ENCODE measurements at regions not wholly inside any gene's neighbourhood (a gene's known extent, or its start where the extent isn't known, plus 50 kb on each side); places are given as distances from the start of the nearest gene placed in this dataset.

GRCh38 chr10:71143170-71143569, 69.2 kb upstream of the UNC5B start:
- no peak overlapping the region for H3K4me3 Mint-ChIP-seq
- H3K4me1 Mint-ChIP-seq, result no peaks in the 10 kb centered on the region
- DNase-seq, result no peak
- ATAC-seq (ENCODE audit: low read depth), result no peak
- ChIA-PET CTCF (no interaction called here), POLR2A (no interaction called here)
- intact Hi-C loops (cut with micrococcal nuclease), result no loop called here
- H3K27me3 Mint-ChIP-seq, result peaks cover 4% of the 10 kb centered on the region
- no peaks in the 10 kb centered on the region for H3K36me3 Mint-ChIP-seq (ENCODE audit: low read depth)
- H3K9me3 Mint-ChIP-seq, result no peaks in the 10 kb centered on the region
- no peak overlapping the region for H3K27ac Mint-ChIP-seq
- TF ChIP-seq, protein P1, sequence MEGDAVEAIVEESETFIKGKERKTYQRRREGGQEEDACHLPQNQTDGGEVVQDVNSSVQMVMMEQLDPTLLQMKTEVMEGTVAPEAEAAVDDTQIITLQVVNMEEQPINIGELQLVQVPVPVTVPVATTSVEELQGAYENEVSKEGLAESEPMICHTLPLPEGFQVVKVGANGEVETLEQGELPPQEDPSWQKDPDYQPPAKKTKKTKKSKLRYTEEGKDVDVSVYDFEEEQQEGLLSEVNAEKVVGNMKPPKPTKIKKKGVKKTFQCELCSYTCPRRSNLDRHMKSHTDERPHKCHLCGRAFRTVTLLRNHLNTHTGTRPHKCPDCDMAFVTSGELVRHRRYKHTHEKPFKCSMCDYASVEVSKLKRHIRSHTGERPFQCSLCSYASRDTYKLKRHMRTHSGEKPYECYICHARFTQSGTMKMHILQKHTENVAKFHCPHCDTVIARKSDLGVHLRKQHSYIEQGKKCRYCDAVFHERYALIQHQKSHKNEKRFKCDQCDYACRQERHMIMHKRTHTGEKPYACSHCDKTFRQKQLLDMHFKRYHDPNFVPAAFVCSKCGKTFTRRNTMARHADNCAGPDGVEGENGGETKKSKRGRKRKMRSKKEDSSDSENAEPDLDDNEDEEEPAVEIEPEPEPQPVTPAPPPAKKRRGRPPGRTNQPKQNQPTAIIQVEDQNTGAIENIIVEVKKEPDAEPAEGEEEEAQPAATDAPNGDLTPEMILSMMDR (IDR thresholded peaks at IDR 0.05), result no peak

- Mint-ChIP-seq H3K4me1 (no peaks in the 10 kb centered on the region), H3K27me3 (peaks cover under 1% of the 10 kb centered on the region), H3K27ac (no peak overlapping the region), H3K36me3 (ENCODE audit: low read depth) (no peaks in the 10 kb centered on the region), H3K9me3 (no peaks in the 10 kb centered on the region), H3K4me3 (no peak overlapping the region)
- intact Hi-C loops (cut with micrococcal nuclease), result no loop called here
- DNase-seq (no peak), ATAC-seq (ENCODE audit: low read depth) (no peak)
- TF ChIP-seq, protein P1 (IDR thresholded peaks at IDR 0.05), result no peak
- ChIA-PET CTCF (no interaction called here), POLR2A (no interaction called here)
Observed at GRCh38 chr10:71143610-71144009, 68.8 kb upstream of the UNC5B start.

- DNase-seq, result no peak
- no peak overlapping the region for H3K4me3 Mint-ChIP-seq
- ChIA-PET POLR2A (no interaction called here), CTCF (no interaction called here)
- intact Hi-C loops (cut with micrococcal nuclease), result no loop called here
- H3K4me1 Mint-ChIP-seq, result no peaks in the 10 kb centered on the region
- no peak for ATAC-seq (ENCODE audit: low read depth)
- TF ChIP-seq, protein P1 (IDR thresholded peaks at IDR 0.05), result no peak
- H3K27ac Mint-ChIP-seq, result no peak overlapping the region
- no peaks in the 10 kb centered on the region for H3K27me3 Mint-ChIP-seq
- H3K36me3 Mint-ChIP-seq (ENCODE audit: low read depth), result no peaks in the 10 kb centered on the region
- no peaks in the 10 kb centered on the region for H3K9me3 Mint-ChIP-seq
Observed at GRCh38 chr10:71144824-71145223, 67.5 kb upstream of the UNC5B start.

DNA sequence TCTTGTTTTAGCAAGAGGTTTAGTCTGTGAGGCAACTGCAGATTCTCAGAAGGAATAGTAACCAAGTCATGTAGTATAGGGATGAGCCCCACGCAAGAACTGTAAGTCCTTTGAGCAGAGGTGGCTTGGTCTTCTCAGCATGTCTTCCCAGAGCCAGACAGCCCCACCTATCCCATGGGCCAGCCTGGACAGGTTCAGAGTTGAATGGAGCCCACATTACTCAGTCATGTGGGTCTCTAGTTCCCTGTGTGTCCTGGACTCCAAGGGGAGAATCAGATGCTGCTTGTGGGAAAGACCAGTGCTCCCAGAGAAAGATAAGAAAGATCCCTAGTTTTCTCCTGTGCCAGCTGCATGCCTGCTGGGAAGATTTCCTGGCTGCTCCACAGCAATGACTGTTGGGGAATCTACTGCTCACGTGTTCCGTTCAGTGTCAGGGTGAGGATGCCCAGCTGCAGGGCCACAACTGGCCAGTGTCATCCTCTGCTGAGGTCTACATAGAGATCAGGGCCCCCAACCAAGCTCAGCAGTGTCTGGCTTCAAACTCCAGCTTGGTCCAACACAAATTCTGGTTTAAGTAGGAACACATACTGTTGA, 66.9 kb upstream of the UNC5B start:
- POLR2A ChIA-PET, result no interaction called here
- ATAC-seq (ENCODE audit: low read depth), result no peak

DNA sequence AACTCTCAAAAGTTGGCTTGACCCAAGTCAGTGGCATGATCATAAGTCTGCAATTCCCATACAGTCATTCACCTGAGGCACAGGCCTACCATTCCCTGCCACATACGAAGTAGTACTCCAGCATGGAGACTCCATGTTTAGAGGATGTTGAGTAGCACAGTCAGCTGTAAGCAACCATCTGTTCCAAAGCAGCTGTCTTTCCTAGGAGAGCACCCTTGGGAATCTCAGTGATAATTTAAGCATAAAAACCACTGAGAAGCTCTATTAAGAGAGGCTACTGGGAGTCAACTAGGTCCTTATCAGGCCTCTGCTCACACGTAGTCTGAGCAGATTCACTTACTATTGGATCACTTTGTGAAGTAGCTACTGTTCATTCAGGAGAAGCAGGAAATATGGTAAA, 61.6 kb upstream of the UNC5B start:
- ATAC-seq (ENCODE audit: low read depth), result no peak
- CTCF ChIA-PET, result no interaction called here

More for the DNA sequence above, 66.9 kb upstream of the UNC5B start:
- DNase-seq, result no peak
- H3K27ac Mint-ChIP-seq, result no peak overlapping the region
- no peaks in the 10 kb centered on the region for H3K36me3 Mint-ChIP-seq (ENCODE audit: low read depth)
- H3K9me3 Mint-ChIP-seq, result no peaks in the 10 kb centered on the region
- CTCF ChIA-PET, result no interaction called here
- TF ChIP-seq, protein P1 (IDR thresholded peaks at IDR 0.05), result no peak
- H3K4me3 Mint-ChIP-seq, result no peak overlapping the region
- no peaks in the 10 kb centered on the region for H3K27me3 Mint-ChIP-seq
- intact Hi-C loops (cut with micrococcal nuclease), result no loop called here
- no peaks in the 10 kb centered on the region for H3K4me1 Mint-ChIP-seq

More for the DNA sequence above, 61.6 kb upstream of the UNC5B start:
- TF ChIP-seq, protein P1 (IDR thresholded peaks at IDR 0.05), result no peak
- H3K27me3 Mint-ChIP-seq, result no peaks in the 10 kb centered on the region
- no peaks in the 10 kb centered on the region for H3K36me3 Mint-ChIP-seq (ENCODE audit: low read depth)
- H3K9me3 Mint-ChIP-seq, result no peaks in the 10 kb centered on the region
- POLR2A ChIA-PET, result no interaction called here
- intact Hi-C loops (cut with micrococcal nuclease), result no loop called here
- no peak overlapping the region for H3K27ac Mint-ChIP-seq
- H3K4me3 Mint-ChIP-seq, result no peak overlapping the region
- H3K4me1 Mint-ChIP-seq, result no peaks in the 10 kb centered on the region
- DNase-seq, result no peak
